Right lobe of liver (tissue), 4 donors: ENCODE measurements at regions not wholly inside any gene's neighbourhood (a gene's known extent, or its start where the extent isn't known, plus 50 kb on each side); places are given as distances from the start of the nearest gene placed in this dataset.

Source experiments
- POLR2A ChIP-seq: fragments of 450-650 bp; IDR thresholded peaks from one replicate; pipeline ENCODE4 v1.6.1; 2017; ENCODE audit warnings: antibody characterized with exemption, mild to moderate bottlenecking
- TF ChIP-seq, protein P1 (sequence below), 4 donors: fragments of 200-600 bp in 3 of 4; fragments of 450-650 bp in 1 of 4; IDR thresholded peaks; one replicate each; pipeline versions ENCODE4 v1.5.1 to v1.8.0; 2016 to 2022; ENCODE audit warnings: antibody characterized with exemption in 4 of 4, mild to moderate bottlenecking in 2 of 4
- donor health status: DM: no; HTN: no; CAD: no.
- donor health status: DM: no; HTN: no; CAD: no.
- donor health status: DM: no; HTN: yes; CAD: no.

DNA sequence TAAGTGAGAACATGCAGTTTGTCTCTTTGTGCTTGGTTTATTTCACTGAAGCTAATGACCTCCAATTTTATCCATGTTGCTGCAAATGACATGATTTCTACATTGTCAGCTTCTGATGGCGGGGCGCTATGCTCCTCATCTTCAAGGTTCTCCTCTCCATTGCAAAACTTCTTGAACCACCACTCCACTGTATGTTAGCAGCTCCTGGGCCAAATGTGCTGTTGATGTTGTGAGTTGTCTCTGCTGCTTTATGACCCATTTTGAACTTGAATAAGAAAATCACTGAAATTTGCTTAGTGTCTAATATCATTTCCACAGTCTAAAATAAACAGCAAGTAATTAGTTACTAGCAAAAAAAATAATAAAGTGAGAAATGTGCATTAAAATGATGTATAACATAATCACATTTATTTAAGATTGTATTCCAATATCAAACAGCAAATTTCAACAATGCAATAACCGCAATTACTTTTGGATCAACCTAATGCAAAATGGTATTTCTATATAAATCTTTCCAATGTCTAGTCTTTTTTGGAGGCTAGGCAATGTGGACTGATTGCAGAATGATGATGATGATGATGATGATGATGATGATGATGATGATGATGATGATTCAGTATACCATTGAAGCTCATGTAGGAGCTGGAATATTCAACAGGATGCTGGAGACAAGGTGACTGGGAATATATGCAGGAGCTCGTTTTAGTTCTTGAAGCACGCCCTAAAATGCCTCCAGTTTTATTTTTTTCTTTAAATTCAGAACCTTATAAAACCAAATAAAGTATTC lies 304.9 kb upstream of the KYNU start:
- no peak for TF ChIP-seq POLR2A
- TF ChIP-seq, protein P1, sequence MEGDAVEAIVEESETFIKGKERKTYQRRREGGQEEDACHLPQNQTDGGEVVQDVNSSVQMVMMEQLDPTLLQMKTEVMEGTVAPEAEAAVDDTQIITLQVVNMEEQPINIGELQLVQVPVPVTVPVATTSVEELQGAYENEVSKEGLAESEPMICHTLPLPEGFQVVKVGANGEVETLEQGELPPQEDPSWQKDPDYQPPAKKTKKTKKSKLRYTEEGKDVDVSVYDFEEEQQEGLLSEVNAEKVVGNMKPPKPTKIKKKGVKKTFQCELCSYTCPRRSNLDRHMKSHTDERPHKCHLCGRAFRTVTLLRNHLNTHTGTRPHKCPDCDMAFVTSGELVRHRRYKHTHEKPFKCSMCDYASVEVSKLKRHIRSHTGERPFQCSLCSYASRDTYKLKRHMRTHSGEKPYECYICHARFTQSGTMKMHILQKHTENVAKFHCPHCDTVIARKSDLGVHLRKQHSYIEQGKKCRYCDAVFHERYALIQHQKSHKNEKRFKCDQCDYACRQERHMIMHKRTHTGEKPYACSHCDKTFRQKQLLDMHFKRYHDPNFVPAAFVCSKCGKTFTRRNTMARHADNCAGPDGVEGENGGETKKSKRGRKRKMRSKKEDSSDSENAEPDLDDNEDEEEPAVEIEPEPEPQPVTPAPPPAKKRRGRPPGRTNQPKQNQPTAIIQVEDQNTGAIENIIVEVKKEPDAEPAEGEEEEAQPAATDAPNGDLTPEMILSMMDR (IDR thresholded peaks at IDR 0.05) = no peak
